Cardiac septum (tissue), 1 donor: ENCODE measurements at regions not wholly inside any gene's neighbourhood (a gene's known extent, or its start where the extent isn't known, plus 50 kb on each side); places are given as distances from the start of the nearest gene placed in this dataset.

Source experiments
- DNase-seq: peaks from one replicate; pipeline ENCODE4 v3.0.0-alpha.2; 2020; ENCODE audit warnings: low spot score
- intact Hi-C: fragments of 100-400 bp; cut with DNase I; formaldehyde crosslinking; loops from one replicate; pipeline ENCODE4 v1.14.0; 2022
- donor health status: DM: no; HTN: no; CAD: no.

- DNase-seq, result no peak
- intact Hi-C loops, result no loop called here
Measured at GRCh38 chr1:61627365-61627764, 97.6 kb downstream of the TM2D1 start.

- intact Hi-C loops, result no loop called here
- DNase-seq, result no peak
Measured at GRCh38 chr1:61626816-61627215, 98.1 kb downstream of the TM2D1 start.

- no peak for DNase-seq
- intact Hi-C loops, result no loop called here
Measured at GRCh38 chr1:61623852-61624251, 101.1 kb downstream of the TM2D1 start.

GRCh38 chr1:61620536-61620935, 104.4 kb downstream of the TM2D1 start:
- DNase-seq, result no peak
- intact Hi-C loops, result no loop called here

- intact Hi-C loops, result no loop called here
- DNase-seq, result no peak
Measured at GRCh38 chr1:61618755-61619154, 106.2 kb downstream of the TM2D1 start.

GRCh38 chr1:61618193-61618592, 106.7 kb downstream of the TM2D1 start:
- no peak for DNase-seq
- intact Hi-C loops, result no loop called here

GRCh38 chr1:61616830-61617229, 108.1 kb downstream of the TM2D1 start:
- intact Hi-C loops, result no loop called here

GRCh38 chr1:61612602-61613001, 112.3 kb downstream of the TM2D1 start:
- intact Hi-C loops, result no loop called here
- DNase-seq, result no peak

More at GRCh38 chr1:61616830-61617229, 108.1 kb downstream of the TM2D1 start:
- DNase-seq, result no peak

- DNase-seq, result no peak
- intact Hi-C loops, result no loop called here
Measured at GRCh38 chr1:61609040-61609439, 115.9 kb downstream of the TM2D1 start.

GRCh38 chr1:61607448-61607847, 117.5 kb downstream of the TM2D1 start:
- no peak for DNase-seq
- intact Hi-C loops, result no loop called here

- intact Hi-C loops, result no loop called here
- DNase-seq, result no peak
Measured at GRCh38 chr1:61606448-61607312, 118.3 kb downstream of the TM2D1 start.

GRCh38 chr1:61605607-61606321, 119.2 kb downstream of the TM2D1 start:
- intact Hi-C loops, result no loop called here
- no peak for DNase-seq

GRCh38 chr1:61604684-61605083, 120.3 kb downstream of the TM2D1 start:
- intact Hi-C loops, result no loop called here
- DNase-seq, result no peak

GRCh38 chr1:61604261-61604660, 120.7 kb downstream of the TM2D1 start:
- intact Hi-C loops, result no loop called here

GRCh38 chr1:61602663-61603062, 122.3 kb downstream of the TM2D1 start:
- intact Hi-C loops, result no loop called here
- DNase-seq, result no peak

More at GRCh38 chr1:61604261-61604660, 120.7 kb downstream of the TM2D1 start:
- no peak for DNase-seq

- intact Hi-C loops, result no loop called here
- no peak for DNase-seq
Measured at GRCh38 chr1:61597601-61598000, 127.3 kb downstream of the TM2D1 start.

GRCh38 chr1:61593331-61593730, 131.6 kb downstream of the TM2D1 start:
- no peak for DNase-seq
- intact Hi-C loops, result loop anchor here (5.0 kb wide), 1 partner anchor 621 kb away; no protein-coding TSS in a partner anchor

- intact Hi-C loops, result loop anchor here (5.0 kb wide), 1 partner anchor 619 kb away; no protein-coding TSS in a partner anchor
- no peak for DNase-seq
Measured at GRCh38 chr1:61591351-61591750, 133.6 kb downstream of the TM2D1 start.

GRCh38 chr1:61588736-61589672, 135.9 kb downstream of the TM2D1 start:
- intact Hi-C loops, result loop anchor here (5.0 kb wide), 1 partner anchor 97 kb away; no protein-coding TSS in a partner anchor

GRCh38 chr1:61585714-61586113, 139.2 kb downstream of the TM2D1 start:
- no peak for DNase-seq
- intact Hi-C loops, result loop anchor here (5.0 kb wide), 1 partner anchor 93 kb away; no protein-coding TSS in a partner anchor

More at GRCh38 chr1:61588736-61589672, 135.9 kb downstream of the TM2D1 start:
- no peak for DNase-seq
